ENCODE measurements at regions not wholly inside any gene's neighbourhood (a gene's known extent, or its start where the extent isn't known, plus 50 kb on each side); places are given as distances from the start of the nearest gene placed in this dataset.

- TF ChIP-seq CTCF (IDR thresholded peaks at IDR 0.05; ENCODE audit: insufficient read depth, low read length, poor library complexity, severe bottlenecking) (no peak), EZH2phosphoT487 (conservative IDR thresholded peaks at IDR 0.05; ENCODE audit: low read length) (no peak)
Measured at GRCh38 chr6:149246691-149247384, 70.7 kb upstream of the TAB2 start.

Measured in SU-DHL-6 (cell line).